ENCODE measurements at regions not wholly inside any gene's neighbourhood (a gene's known extent, or its start where the extent isn't known, plus 50 kb on each side); places are given as distances from the start of the nearest gene placed in this dataset.

- Histone ChIP-seq H3K9me3 (replicated peaks; ENCODE audit: insufficient read depth, low read length) (no peaks in the 10 kb centered on the region), H3K27ac (ENCODE audit: low read length) (no peak overlapping the region), H3K36me3 (replicated peaks; ENCODE audit: insufficient read depth, low read length) (no peaks in the 10 kb centered on the region), H2AFZ (ENCODE audit: low read length) (no peak overlapping the region), H3K4me2 (ENCODE audit: low read depth, low read length) (no peak overlapping the region), H3K27me3 (replicated peaks; ENCODE audit: insufficient read depth, low read length) (no peaks in the 10 kb centered on the region), H3K4me1 (ENCODE audit: low read length) (no peaks in the 10 kb centered on the region), H3K9me2 (replicated peaks; ENCODE audit: insufficient read depth, low read length) (no peaks in the 10 kb centered on the region), H3K9ac (ENCODE audit: low read length) (no peak overlapping the region), H4K20me1 (ENCODE audit: insufficient read depth, low read length) (no peaks in the 10 kb centered on the region), H3K4me3 (ENCODE audit: low read length) (no peak overlapping the region), H3F3A (ENCODE audit: insufficient read depth, low read length) (no peaks in the 10 kb centered on the region), H3K79me2 (ENCODE audit: low read length) (no peaks in the 10 kb centered on the region)
- DNase-seq, result no peak
- TF ChIP-seq EZH2phosphoT487 (IDR thresholded peaks at IDR 0.05; ENCODE audit: low read length), result no peak
- no peak for TF ChIP-seq CTCF (IDR thresholded peaks at IDR 0.05; ENCODE audit: low read length)
- no peak for TF ChIP-seq EZH2 (optimal IDR thresholded peaks at IDR 0.05; ENCODE audit: low read depth, low read length)
Observed at GRCh38 chr2:17124575-17125318, 393.5 kb downstream of the RAD51AP2 start.

- Histone ChIP-seq H3K27ac (ENCODE audit: low read length) (no peak overlapping the region), H4K20me1 (ENCODE audit: insufficient read depth, low read length) (no peaks in the 10 kb centered on the region), H3K4me1 (ENCODE audit: low read length) (no peaks in the 10 kb centered on the region), H3K9me3 (replicated peaks; ENCODE audit: insufficient read depth, low read length) (no peaks in the 10 kb centered on the region), H2AFZ (ENCODE audit: low read length) (no peak overlapping the region), H3K9ac (ENCODE audit: low read length) (no peak overlapping the region), H3K4me3 (ENCODE audit: low read length) (no peak overlapping the region), H3K27me3 (replicated peaks; ENCODE audit: insufficient read depth, low read length) (no peaks in the 10 kb centered on the region), H3K79me2 (ENCODE audit: low read length) (no peaks in the 10 kb centered on the region), H3K36me3 (replicated peaks; ENCODE audit: insufficient read depth, low read length) (no peaks in the 10 kb centered on the region), H3K9me2 (replicated peaks; ENCODE audit: insufficient read depth, low read length) (no peaks in the 10 kb centered on the region), H3K4me2 (ENCODE audit: low read depth, low read length) (no peak overlapping the region), H3F3A (ENCODE audit: insufficient read depth, low read length) (no peaks in the 10 kb centered on the region)
- no peak for DNase-seq
- no peak for TF ChIP-seq EZH2phosphoT487 (IDR thresholded peaks at IDR 0.05; ENCODE audit: low read length)
Observed at GRCh38 chr2:17122887-17123501, 395.2 kb downstream of the RAD51AP2 start.

GRCh38 chr2:17115466-17115865, 402.8 kb downstream of the RAD51AP2 start:
- no peaks in the 10 kb centered on the region for H4K20me1 ChIP-seq (ENCODE audit: insufficient read depth, low read length)
- no peak for TF ChIP-seq CTCF (IDR thresholded peaks at IDR 0.05; ENCODE audit: low read length)
- TF ChIP-seq EZH2phosphoT487 (IDR thresholded peaks at IDR 0.05; ENCODE audit: low read length), result no peak
- TF ChIP-seq EZH2 (optimal IDR thresholded peaks at IDR 0.05; ENCODE audit: low read depth, low read length), result no peak

GRCh38 chr2:17115042-17115441, 403.2 kb downstream of the RAD51AP2 start:
- H2AFZ ChIP-seq (ENCODE audit: low read length), result no peak overlapping the region
- no peak for TF ChIP-seq EZH2 (optimal IDR thresholded peaks at IDR 0.05; ENCODE audit: low read depth, low read length)
- TF ChIP-seq CTCF (IDR thresholded peaks at IDR 0.05; ENCODE audit: low read length), result no peak
- TF ChIP-seq EZH2phosphoT487 (IDR thresholded peaks at IDR 0.05; ENCODE audit: low read length), result no peak
- H3K36me3 ChIP-seq (replicated peaks; ENCODE audit: insufficient read depth, low read length), result no peaks in the 10 kb centered on the region
- no peaks in the 10 kb centered on the region for H3F3A ChIP-seq (ENCODE audit: insufficient read depth, low read length)
- no peaks in the 10 kb centered on the region for H4K20me1 ChIP-seq (ENCODE audit: insufficient read depth, low read length)
- no peak for DNase-seq
- H3K27me3 ChIP-seq (replicated peaks; ENCODE audit: insufficient read depth, low read length), result no peaks in the 10 kb centered on the region
- H3K4me2 ChIP-seq (ENCODE audit: low read depth, low read length), result no peak overlapping the region
- no peaks in the 10 kb centered on the region for H3K79me2 ChIP-seq (ENCODE audit: low read length)
- H3K27ac ChIP-seq (ENCODE audit: low read length), result no peak overlapping the region
- H3K9me2 ChIP-seq (replicated peaks; ENCODE audit: insufficient read depth, low read length), result no peaks in the 10 kb centered on the region
- no peaks in the 10 kb centered on the region for H3K4me1 ChIP-seq (ENCODE audit: low read length)
- no peak overlapping the region for H3K4me3 ChIP-seq (ENCODE audit: low read length)
- no peak overlapping the region for H3K9ac ChIP-seq (ENCODE audit: low read length)
- H3K9me3 ChIP-seq (replicated peaks; ENCODE audit: insufficient read depth, low read length), result no peaks in the 10 kb centered on the region

More at GRCh38 chr2:17115466-17115865, 402.8 kb downstream of the RAD51AP2 start:
- no peak overlapping the region for H3K4me3 ChIP-seq (ENCODE audit: low read length)
- no peaks in the 10 kb centered on the region for H3F3A ChIP-seq (ENCODE audit: insufficient read depth, low read length)
- H3K4me1 ChIP-seq (ENCODE audit: low read length), result no peaks in the 10 kb centered on the region
- no peaks in the 10 kb centered on the region for H3K36me3 ChIP-seq (replicated peaks; ENCODE audit: insufficient read depth, low read length)
- no peaks in the 10 kb centered on the region for H3K9me3 ChIP-seq (replicated peaks; ENCODE audit: insufficient read depth, low read length)
- no peaks in the 10 kb centered on the region for H3K79me2 ChIP-seq (ENCODE audit: low read length)
- H3K9me2 ChIP-seq (replicated peaks; ENCODE audit: insufficient read depth, low read length), result no peaks in the 10 kb centered on the region
- H2AFZ ChIP-seq (ENCODE audit: low read length), result no peak overlapping the region
- no peaks in the 10 kb centered on the region for H3K27me3 ChIP-seq (replicated peaks; ENCODE audit: insufficient read depth, low read length)
- DNase-seq, result no peak
- H3K9ac ChIP-seq (ENCODE audit: low read length), result no peak overlapping the region
- H3K27ac ChIP-seq (ENCODE audit: low read length), result no peak overlapping the region
- H3K4me2 ChIP-seq (ENCODE audit: low read depth, low read length), result no peak overlapping the region
